Body of pancreas (tissue), 4 donors: ENCODE measurements at regions not wholly inside any gene's neighbourhood (a gene's known extent, or its start where the extent isn't known, plus 50 kb on each side); places are given as distances from the start of the nearest gene placed in this dataset.

Source experiments
- CTCF ChIP-seq, 7 experiments: fragments of 450-650 bp in 4 of 7; fragments of 200-600 bp in 3 of 7; sonication (generic) in 3 of 7; IDR thresholded peaks; one replicate each; pipeline ENCODE4 v1.5.1; 2016 to 2019; ENCODE audit warnings: antibody characterized with exemption in 7 of 7
- POLR2A ChIP-seq, 3 donors: fragments of 450-650 bp; IDR thresholded peaks; one replicate each; pipeline ENCODE4 v1.6.1; 2016; ENCODE audit warnings: antibody characterized with exemption in 3 of 3, mild to moderate bottlenecking in 2 of 3

- TF ChIP-seq CTCF (IDR thresholded peaks at IDR 0.05) (no peak), POLR2A (IDR thresholded peaks at IDR 0.05) (no peak)
These were observed 69.3 kb upstream of the HPCAL1 start for GRCh38 chr2:10233131-10234012.
